Mucosa of descending colon (tissue), 3 donors: ENCODE measurements at regions not wholly inside any gene's neighbourhood (a gene's known extent, or its start where the extent isn't known, plus 50 kb on each side); places are given as distances from the start of the nearest gene placed in this dataset.

Source experiments
- ATAC-seq: fragments of 200-7000 bp; cut with Tn5 transposase; one replicate; pipeline ENCODE4 v1.9.1; 2020; ENCODE audit warnings: mild to moderate bottlenecking, moderate library complexity
- DNase-seq, 3 donors: peaks; one replicate each; pipeline ENCODE4 v3.0.0-alpha.2; 2020
- H3K36me3 ChIP-seq: fragments of 200-600 bp; one replicate; pipeline ENCODE4 v1.8.0; 2021; ENCODE audit warnings: low read depth, mild to moderate bottlenecking
- H3K4me1 ChIP-seq: fragments of 200-600 bp; one replicate; pipeline ENCODE4 v1.8.0; 2021; ENCODE audit warnings: low read depth, mild to moderate bottlenecking
- H3K4me3 ChIP-seq: fragments of 200-600 bp; one replicate; pipeline ENCODE4 v1.8.0; 2021; ENCODE audit warnings: mild to moderate bottlenecking
- H3K9me3 ChIP-seq: fragments of 200-600 bp; one replicate; pipeline ENCODE4 v1.8.0; 2021; ENCODE audit warnings: mild to moderate bottlenecking
- intact Hi-C, 2 donors: fragments of 100-400 bp; cut with DNase I in 1 of 2; cut with micrococcal nuclease in 1 of 2; formaldehyde crosslinking; loops; one replicate each; pipeline versions ENCODE4 v1.11.0 to v1.11.1; 2022; cut with DNase I, micrococcal nuclease
- TF ChIP-seq, protein P1 (sequence below): fragments of 200-600 bp; IDR thresholded peaks from one replicate; pipeline ENCODE4 v1.8.0; 2022; ENCODE audit warnings: antibody characterized with exemption, mild to moderate bottlenecking
- donor health status: DM: no; HTN: no; CAD: no; lungs with moderate emphysema.
- donor health status: DM: no; HTN: no; CAD: no.
- donor health status: DM: no; HTN: yes; CAD: no.

DNA sequence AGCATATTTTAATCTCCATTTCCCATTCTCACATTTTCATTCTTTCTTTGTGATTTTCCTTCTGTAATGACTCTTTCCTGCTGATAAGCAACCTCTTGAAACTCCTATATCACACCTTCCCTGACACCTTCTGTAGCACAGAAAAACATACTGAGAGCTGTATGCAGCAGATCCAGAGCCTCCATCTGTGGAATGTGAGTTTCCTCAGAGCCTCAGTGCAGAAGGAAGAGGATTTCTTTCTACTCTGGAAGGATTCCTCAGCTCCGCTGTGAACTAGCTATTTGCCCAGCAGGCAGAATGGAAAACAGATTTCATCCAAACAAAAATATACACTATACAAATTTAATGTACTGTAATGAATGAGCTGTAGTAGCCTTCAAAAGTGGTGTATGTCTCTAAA lies 841.3 kb upstream of the ZWINT start:
- H3K4me1 ChIP-seq = no peaks in the 10 kb centered on the region
- no peak for DNase-seq
- H3K9me3 ChIP-seq = no peaks in the 10 kb centered on the region
- TF ChIP-seq, protein P1, sequence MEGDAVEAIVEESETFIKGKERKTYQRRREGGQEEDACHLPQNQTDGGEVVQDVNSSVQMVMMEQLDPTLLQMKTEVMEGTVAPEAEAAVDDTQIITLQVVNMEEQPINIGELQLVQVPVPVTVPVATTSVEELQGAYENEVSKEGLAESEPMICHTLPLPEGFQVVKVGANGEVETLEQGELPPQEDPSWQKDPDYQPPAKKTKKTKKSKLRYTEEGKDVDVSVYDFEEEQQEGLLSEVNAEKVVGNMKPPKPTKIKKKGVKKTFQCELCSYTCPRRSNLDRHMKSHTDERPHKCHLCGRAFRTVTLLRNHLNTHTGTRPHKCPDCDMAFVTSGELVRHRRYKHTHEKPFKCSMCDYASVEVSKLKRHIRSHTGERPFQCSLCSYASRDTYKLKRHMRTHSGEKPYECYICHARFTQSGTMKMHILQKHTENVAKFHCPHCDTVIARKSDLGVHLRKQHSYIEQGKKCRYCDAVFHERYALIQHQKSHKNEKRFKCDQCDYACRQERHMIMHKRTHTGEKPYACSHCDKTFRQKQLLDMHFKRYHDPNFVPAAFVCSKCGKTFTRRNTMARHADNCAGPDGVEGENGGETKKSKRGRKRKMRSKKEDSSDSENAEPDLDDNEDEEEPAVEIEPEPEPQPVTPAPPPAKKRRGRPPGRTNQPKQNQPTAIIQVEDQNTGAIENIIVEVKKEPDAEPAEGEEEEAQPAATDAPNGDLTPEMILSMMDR = no peak
- H3K36me3 ChIP-seq = no peaks in the 10 kb centered on the region
- ATAC-seq = no peak
- intact Hi-C loops = no loop called here
- no peak overlapping the region for H3K4me3 ChIP-seq

DNA sequence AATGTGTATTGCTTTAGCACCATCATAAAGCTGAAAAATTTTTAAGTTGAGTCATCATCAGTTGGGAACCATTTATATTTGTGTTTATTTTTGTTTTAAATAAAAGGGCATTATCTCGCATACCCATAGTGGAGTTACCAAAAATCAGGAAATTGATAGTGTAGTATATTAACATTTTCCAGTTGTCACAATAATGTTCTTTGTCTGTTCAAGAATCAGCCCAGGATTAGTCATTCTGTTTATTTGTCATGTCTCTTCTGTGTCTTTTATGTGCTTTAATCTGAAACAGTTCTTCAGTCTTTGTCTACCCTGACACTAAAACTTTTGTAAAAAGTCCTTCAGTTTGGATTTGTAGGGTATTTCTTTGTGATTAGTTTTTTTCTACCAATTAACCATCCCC lies 827.8 kb upstream of the ZWINT start:
- intact Hi-C loops = no loop called here
- no peak for ATAC-seq

DNA sequence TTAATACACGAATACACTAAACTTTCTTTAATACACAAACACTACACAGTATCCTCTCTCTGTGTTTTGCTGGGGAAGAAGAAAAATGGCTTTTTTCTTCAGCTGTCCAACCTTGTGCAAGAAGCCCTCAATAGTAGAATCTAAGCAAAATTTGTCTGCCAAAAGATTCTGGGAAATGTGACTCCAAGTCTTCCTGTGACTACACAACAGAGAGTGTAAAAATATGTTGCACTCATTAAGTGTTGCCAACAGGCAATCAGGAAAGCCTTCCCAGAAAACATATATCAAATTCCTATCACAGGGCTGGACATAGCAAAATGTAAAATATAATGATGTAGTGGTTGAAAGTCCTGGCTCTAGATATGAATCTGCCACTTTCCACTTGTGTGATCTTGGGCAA lies 825.1 kb upstream of the ZWINT start:
- no peaks in the 10 kb centered on the region for H3K36me3 ChIP-seq
- H3K9me3 ChIP-seq = no peaks in the 10 kb centered on the region
- ATAC-seq (no peak), DNase-seq (no peak)
- H3K4me1 ChIP-seq = no peaks in the 10 kb centered on the region
- intact Hi-C loops = no loop called here
- H3K4me3 ChIP-seq = no peak overlapping the region
- TF ChIP-seq, protein P1 = no peak

More for the DNA sequence above, 827.8 kb upstream of the ZWINT start:
- TF ChIP-seq, protein P1 = no peak
- DNase-seq = no peak
- Histone ChIP-seq H3K4me3 (no peak overlapping the region), H3K4me1 (no peaks in the 10 kb centered on the region), H3K9me3 (no peaks in the 10 kb centered on the region), H3K36me3 (no peaks in the 10 kb centered on the region)

DNA sequence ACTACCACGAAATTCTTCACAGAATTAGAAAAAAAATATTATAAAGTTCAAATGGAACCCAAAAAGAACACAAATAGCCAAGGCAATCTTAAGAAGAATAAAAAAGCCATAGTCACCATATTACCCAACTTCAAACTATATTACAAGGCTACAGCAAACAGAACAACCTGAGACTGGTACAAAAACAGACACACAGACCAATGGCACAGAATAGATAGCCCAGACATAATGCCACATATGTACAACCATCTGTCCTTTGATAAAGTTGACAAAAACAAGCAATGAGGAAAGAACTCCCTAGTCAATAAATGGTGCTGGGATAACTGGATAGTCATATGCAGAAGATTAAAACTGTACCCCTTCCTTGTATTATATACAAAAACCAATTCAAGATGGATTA lies 808.5 kb upstream of the ZWINT start:
- intact Hi-C loops = no loop called here
- TF ChIP-seq, protein P1 = no peak
- Histone ChIP-seq H3K4me1 (peaks cover 2% of the 10 kb centered on the region), H3K4me3 (no peak overlapping the region), H3K9me3 (no peaks in the 10 kb centered on the region), H3K36me3 (no peaks in the 10 kb centered on the region)
- no peak for DNase-seq
- ATAC-seq = peak; percentile 54

DNA sequence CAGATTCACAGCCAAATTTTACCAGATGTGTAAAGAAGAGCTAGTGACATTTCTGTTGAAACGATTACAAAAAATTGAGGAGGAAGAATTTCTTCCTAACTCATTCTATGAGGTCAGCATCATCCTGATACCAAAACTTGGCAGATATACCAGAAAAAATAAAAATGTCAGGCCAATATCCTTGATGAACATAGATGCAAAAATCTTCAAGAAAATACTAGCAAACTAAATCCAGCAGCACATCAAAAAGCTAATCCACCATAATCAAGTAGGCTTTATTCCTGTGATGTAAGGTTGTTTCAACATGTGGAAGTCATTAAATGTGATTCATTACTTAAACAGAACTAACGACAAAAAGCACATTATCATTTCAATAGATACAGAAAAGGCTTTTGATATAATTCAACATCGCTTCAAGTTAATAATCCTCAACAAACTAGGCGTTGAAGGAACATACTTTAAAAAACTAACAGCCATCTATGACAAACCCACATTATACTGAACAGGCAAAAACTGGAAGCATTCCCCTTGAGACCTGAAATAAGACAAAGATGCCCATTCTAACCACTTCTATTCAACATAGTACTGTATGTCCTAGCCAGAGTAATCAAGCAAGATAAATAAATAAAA lies 807.7 kb upstream of the ZWINT start:
- intact Hi-C loops = no loop called here
- Histone ChIP-seq H3K4me3 (no peak overlapping the region), H3K36me3 (no peaks in the 10 kb centered on the region), H3K4me1 (peaks cover 2% of the 10 kb centered on the region), H3K9me3 (no peaks in the 10 kb centered on the region)
- TF ChIP-seq, protein P1 = no peak
- ATAC-seq = no peak
- DNase-seq = no peak

DNA sequence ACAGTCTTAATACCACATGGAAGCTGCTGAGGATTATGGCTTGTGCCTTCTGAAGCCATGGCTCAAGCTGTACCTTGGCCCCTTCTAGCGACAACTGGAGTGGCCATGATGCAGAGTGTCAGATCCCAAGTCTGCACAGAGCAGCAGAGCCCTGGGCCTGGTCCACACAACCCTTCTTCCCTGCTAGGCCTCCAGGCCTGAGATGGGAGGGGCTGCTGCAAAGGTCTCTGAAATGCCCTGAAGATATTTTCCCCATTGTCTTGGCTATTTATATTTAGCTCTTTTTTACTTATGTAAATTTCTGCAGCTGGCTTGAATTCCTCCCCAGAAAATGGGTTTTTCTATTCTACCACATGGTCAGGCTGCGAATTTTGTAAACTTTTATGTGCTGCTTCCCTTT lies 804.6 kb upstream of the ZWINT start:
- no peaks in the 10 kb centered on the region for H3K9me3 ChIP-seq
- intact Hi-C loops = no loop called here
- H3K4me1 ChIP-seq = peaks cover 4% of the 10 kb centered on the region
- no peaks in the 10 kb centered on the region for H3K36me3 ChIP-seq
- TF ChIP-seq, protein P1 = no peak
- H3K4me3 ChIP-seq = no peak overlapping the region
- peak in 1 of 3 donors; percentile 21 for DNase-seq
- no peak for ATAC-seq
